OCI-M1 (cell line): ENCODE measurements at regions not wholly inside any gene's neighbourhood (a gene's known extent, or its start where the extent isn't known, plus 50 kb on each side); places are given as distances from the start of the nearest gene placed in this dataset.
A peak's percentile ranks its signal among the peaks of the same experiment; 100 is the strongest.
"Not testable (repeated sequence)": the region's sequence is repeated elsewhere in the genome, so short reads cannot be mapped to it uniquely, and the experiment has no call there.

Experiments
- DNase-seq: peaks from one replicate; lab custom pipeline; 2025; lab: John Stamatoyannopoulos, UW

DNA sequence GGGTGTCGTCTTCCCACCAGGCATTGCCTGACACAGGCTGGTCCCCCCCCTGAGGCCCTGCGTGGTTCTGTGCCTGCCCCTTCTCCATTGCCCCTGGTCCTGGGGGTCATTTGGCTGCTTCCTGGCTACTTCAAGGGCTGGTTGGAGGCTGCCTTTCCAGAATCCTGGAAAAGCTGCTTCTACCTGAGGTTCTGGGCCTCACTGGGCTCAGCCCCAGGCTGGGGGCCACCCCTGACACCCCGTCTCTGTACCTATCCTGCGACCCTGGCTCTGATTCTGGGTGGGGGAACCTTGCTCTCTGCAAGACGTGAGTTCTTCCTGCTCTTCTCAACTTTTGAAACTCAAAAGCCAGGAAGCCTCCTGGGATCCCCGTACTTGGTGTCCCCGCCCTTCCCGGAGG lies 149.3 kb upstream of the PTPN1 start:
- no peak for DNase-seq

DNA sequence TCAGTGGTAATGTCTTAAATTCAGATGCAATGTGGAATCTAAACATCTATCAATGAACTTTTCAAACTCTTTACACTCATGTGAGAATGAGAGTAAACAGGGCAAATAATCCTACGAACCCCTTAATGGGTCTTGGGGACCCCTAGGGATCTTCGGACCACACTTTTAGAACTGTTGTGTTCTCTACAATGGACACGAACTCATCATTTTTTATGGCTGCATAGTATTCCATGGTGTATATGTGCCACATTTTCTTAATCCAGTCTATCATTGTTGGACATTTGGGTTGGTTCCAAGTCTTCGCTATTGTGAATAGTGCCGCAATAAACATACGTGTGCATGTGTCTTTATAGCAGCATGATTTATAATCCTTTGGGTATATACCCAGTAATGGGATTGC lies 148.0 kb upstream of the PTPN1 start:
- not testable (repeated sequence) for DNase-seq

GRCh38 chr20:50363027-50363426 lies 147.2 kb upstream of the PTPN1 start:
- no peak for DNase-seq

DNA sequence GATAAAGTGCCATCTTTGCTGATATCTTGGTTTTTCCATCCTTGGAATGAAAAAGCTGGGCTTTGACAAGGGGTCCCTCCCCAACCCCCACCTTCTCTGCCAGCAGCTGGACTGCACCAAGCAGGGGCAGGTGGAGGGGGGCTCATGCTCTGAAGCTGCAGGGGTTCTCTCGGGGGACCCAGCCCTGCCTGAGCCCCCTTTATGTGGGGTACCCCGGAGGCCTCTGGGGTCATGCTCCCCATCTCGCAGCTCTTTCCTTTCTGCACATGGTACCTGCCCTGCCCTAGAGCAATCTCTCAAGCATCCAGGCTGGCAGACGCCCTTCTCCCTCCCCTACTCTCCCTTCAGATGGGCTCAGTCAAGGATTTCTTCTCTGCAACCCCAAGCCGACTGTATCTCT lies 146.7 kb upstream of the PTPN1 start:
- DNase-seq: no peak

GRCh38 chr20:50364542-50364941 lies 145.6 kb upstream of the PTPN1 start:
- no peak for DNase-seq

DNA sequence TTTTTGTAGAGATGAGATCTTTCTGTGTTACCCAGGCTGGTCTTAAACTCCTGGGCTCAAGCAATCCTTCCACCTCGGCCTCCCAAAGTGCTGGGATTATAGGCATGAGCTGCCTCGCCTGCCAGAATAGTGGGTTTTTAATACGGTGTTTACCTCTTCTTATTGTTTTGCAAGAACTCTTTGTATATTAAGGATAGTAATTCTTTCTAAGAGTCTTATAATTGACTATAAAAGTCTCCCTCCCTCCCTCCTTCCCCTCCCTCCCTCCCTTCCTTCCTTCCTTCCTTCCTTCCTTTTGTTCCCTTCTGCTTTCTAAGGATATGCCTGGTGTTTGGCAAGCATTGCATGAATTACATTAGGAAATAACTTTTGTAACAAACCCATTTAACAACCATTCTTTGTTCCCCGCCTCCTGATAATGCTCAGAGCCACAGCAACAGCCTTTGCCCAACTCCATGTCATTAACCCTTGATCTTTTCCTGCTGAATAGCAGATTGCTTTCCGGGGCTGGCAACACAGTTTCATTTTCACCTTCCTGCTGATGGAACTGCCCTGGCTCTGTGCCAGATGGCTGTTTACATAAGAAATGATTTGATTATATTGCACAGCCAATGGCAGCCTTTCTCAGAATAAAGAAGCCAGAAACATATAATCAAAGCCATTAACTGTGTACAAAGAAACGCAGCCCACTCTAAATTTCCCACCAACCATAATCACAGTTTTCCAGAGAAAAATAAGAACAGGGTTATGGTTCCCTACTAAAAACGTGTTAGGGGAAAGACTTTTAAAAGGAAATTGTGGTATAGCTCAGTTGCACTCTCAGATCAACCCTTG lies 143.7 kb upstream of the PTPN1 start:
- DNase-seq: peak; percentile 87

DNA sequence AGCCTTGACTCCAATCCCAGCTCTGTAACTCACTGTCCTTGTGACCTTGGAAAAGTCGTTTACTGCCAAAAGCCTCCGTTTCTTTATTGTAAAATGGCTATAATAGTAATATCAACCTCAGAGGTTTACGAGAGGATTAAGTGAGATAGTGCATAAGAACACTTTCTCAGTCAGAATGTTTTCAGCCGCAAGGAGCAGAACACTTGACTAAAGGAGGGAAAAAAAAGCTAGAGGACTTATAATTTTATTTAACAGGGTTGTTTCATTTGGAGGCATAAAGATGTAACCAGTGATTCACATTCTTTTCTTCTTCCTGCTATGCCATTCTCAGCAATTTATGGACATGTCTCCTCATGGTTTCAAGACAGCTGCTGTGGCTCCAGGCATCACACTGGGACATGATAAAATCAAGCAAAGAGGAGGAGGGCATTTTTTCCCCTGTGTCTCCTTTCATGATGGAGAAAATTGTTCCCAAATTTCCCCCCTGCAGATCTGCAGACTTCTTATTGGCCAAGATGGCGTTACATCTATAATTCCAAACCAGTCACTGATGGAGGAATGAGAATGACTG lies 143.0 kb upstream of the PTPN1 start:
- DNase-seq: no peak

DNA sequence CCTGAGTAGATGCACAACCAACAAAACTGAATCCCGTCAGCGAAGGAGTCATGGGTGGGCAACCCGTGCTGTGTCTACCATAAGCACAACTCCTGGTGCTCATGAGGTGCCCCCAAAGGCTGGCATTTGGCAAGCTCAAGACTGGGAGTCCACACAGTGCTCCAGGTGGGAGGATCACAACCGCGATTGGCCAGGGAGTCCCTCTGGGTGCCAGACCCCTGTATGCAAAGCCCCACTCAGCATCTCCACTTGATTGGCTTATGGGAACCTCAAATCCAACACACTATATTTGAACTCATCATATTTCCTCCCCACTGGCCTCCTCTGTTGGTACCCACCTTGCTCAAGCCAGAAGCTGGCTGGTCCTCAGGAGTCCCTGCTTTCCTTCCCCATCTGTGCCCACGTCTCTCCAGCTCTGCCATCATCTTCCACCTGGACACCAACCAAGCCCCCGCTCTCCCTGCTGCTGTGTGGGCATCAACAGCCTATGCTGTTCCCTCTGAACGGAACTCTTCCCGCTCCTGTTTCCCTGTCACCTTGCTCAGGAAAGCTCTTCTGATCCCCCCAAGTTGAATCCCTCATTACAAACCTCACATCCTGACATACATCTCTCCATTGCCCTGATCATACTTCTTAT lies 142.3 kb upstream of the PTPN1 start:
- no peak for DNase-seq

DNA sequence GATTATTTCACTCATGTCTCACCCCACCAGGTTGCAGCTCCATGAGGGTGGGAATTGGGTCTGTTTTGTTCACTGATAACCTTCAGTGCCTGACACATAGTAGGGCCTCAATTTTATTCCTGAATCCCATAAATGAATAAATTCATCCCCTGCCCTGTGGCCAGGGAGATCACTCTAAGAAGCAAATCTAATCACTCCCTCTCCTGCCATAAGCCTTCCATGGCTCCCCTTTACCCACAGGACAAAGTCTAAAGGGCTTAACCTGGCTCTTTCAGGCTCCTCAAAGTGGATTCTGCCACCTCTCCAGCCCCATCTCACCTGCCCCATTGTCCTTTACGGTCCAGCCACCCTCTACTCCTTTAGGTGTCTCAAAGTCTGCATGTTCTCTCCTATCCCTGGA lies 141.8 kb upstream of the PTPN1 start:
- no peak for DNase-seq

DNA sequence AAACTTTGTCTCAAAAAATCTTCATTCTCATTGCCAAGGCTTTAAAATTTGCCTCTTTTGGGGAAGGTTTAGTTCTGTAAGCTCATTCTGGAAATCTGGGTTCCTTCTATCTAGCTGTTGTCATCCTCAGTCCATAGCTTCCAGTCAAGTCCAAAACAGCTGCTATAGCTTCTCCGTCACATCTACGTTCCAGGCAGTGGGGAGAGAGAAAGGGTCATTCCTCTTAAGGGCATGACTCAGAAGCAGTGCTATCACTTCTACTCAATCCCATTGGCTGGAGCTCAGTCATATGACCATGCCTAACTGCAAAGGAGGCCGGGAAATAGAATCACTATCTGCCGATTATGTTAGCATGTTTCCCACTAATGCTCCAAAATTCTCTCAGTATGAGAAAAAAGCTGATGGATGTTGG lies 141.4 kb upstream of the PTPN1 start:
- peak; percentile 21 for DNase-seq

- DNase-seq: no peak
Measured at GRCh38 chr20:50369225-50370035, 140.8 kb upstream of the PTPN1 start.

- DNase-seq: no peak
Measured at GRCh38 chr20:50370036-50370566, 140.1 kb upstream of the PTPN1 start.

DNA sequence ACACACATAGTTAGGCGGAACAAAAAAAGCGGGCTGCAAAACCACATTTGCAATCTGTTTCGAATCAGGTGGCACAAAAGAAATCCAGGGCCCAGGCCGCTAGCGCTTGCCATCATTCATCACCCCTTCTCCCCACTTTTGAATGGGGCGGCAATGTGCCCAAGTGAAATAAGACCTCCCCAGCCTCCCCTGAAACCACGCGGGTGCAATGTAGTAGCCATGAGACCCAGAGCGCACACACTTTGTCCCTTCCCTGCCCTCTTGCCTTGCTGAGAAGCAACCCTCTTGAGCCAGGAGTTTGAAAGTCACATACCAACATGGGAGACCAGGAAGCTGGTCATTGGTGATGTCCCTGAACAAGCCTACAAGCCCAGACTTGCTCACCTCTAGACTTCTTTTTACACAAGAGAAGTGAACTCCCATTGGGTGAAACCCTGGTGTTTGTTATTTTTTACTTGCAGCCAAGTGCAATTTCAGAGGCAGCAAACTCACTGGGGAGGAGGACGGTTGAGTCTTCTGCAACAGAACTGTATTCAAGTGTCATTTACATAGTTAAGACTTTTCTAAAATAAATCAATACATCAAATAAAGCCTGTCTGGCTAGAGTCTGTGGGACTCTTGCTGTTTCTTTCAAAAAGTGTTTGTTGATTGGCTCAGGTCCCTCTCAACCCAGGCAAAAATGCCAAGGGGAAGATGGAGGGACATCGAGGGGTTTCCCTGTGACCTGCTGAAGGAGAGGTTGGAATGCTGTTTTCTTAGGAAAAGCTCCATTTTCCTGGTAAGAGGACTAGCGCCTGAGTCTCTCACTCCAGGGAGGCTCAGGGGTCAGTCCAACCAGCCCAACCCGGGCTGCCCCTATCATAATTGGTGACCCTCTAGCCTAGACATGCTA lies 138.1 kb upstream of the PTPN1 start:
- DNase-seq: no peak

DNA sequence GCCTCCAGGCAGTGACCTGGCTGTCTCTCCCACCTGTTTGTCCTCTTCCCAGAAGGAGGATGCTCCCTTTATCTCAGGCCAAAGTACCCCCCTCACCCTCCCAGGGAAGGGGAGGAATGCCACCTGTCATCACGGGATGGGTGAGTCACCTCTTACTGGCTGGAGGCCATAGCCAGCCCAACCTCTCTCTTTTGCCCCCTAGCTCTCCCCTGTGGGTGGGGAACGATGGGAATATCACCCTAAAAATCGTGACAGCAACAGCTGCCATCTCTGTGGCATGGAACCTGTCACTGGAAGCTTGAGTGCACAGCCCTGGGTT lies 137.5 kb upstream of the PTPN1 start:
- no peak for DNase-seq

DNA sequence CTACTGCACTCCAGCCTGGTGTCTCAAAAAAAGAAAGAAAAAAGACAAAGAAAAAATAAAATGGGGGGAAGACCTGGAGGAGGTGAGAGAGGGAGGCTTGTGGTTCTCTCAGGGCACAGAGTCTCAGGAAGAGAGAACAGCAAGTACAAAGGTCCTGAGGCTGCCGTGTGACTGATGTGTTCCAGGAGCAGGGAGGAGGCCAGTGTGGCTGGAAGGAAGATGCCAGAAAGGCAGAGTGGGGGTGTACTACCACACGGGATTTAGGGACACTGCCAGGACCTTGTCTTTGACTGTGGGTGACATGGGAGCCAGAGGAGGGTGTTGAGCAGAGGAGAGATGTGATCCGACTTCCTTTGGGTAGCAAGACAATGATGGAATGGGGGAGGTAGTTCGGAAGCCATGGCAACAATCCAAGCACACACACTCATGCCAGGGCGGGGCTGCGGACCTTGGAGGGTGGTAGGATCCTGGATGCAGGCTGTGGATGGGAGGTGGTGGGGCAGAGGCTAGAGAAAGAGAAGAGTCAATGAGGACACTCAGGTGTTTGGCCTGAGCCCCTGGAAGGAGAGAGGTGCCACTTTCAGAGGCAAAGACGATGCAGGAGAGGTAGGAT lies 136.4 kb upstream of the PTPN1 start:
- no peak for DNase-seq

- no peak for DNase-seq
Measured at GRCh38 chr20:50374541-50375078, 135.6 kb upstream of the PTPN1 start.

GRCh38 chr20:50376179-50376887 lies 133.8 kb upstream of the PTPN1 start:
- DNase-seq: no peak

- DNase-seq: no peak
Measured at GRCh38 chr20:50376888-50377459, 133.2 kb upstream of the PTPN1 start.

DNA sequence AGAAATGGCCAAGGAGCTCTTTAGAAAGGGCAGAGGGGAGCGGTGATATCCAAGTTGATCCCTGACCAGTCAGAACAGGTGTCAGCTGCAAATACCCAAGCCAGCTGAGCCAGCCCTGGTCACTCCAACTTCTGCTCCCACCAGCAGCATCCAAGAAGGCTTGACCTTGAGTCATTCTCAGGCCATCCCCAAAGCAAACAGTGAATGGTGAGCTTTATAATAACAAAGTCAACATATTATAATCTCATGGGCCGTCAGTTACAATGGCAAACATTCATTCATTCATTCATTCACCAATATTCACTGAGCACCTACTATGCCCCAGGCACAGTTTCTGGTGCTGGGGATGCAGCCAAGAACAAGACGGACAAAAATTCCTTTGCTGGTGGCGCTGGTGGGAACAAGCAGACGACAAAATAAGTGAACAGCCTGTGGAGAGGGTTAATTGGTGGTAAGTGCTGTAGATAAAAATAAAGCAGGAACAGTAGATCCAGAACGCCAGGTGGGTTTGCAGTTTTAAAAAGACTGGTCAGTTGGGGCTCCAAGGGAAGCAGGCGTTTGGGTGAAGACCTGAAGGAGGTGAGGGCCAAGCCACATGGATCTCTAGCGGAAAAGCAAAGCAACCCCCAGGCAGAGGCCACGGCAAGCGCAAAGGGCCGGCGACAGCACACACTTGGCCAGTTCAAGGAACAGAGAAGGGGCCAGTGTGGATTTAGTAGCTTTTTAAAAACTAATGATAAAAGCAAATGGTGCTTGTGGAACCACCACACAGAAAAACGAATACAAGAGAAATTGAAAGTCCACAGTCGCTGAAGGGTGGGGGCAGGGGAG lies 131.8 kb upstream of the PTPN1 start:
- DNase-seq: no peak
